DND-41 (cell line): ENCODE measurements at regions not wholly inside any gene's neighbourhood (a gene's known extent, or its start where the extent isn't known, plus 50 kb on each side); places are given as distances from the start of the nearest gene placed in this dataset.

Experiments used
- EZH2 ChIP-seq: IDR thresholded peaks from 3 replicates; pipeline ENCODE4 v1.6.1; 2012; ENCODE audit warnings: borderline replicate concordance, low read depth, mild to moderate bottlenecking, moderate library complexity, low read length, inconsistent platforms; ENCODE audit not compliant: severe bottlenecking
- TF ChIP-seq, protein P1 (sequence below): IDR thresholded peaks from 2 replicates; pipeline ENCODE4 v1.5.1; 2012; ENCODE audit warnings: borderline replicate concordance, low read length, moderate library complexity, mild to moderate bottlenecking; ENCODE audit not compliant: poor library complexity, severe bottlenecking; ENCODE audit errors: extremely low read depth

DNA sequence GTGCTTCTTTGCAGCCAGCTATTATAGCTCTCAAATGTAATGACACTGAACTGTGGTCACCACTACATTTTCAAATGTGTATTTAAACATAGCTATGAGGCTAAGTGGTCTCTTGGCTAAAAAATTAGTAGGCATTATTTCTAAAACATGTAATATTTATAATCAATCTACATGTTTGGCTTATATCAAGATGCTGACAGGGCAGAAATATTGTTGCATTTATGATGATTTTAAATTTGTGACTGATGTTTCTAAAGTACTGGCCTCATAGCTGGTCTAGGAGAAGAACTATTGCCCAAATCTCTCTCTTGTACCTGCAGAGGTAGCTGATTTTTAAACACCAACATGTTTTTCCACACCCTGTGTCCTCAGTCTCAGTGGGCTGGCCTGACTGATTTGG is 298.2 kb downstream of the PAX1 start:
- TF ChIP-seq, protein P1, sequence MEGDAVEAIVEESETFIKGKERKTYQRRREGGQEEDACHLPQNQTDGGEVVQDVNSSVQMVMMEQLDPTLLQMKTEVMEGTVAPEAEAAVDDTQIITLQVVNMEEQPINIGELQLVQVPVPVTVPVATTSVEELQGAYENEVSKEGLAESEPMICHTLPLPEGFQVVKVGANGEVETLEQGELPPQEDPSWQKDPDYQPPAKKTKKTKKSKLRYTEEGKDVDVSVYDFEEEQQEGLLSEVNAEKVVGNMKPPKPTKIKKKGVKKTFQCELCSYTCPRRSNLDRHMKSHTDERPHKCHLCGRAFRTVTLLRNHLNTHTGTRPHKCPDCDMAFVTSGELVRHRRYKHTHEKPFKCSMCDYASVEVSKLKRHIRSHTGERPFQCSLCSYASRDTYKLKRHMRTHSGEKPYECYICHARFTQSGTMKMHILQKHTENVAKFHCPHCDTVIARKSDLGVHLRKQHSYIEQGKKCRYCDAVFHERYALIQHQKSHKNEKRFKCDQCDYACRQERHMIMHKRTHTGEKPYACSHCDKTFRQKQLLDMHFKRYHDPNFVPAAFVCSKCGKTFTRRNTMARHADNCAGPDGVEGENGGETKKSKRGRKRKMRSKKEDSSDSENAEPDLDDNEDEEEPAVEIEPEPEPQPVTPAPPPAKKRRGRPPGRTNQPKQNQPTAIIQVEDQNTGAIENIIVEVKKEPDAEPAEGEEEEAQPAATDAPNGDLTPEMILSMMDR = no peak
- no peak for TF ChIP-seq EZH2
